ENCODE measurements at regions not wholly inside any gene's neighbourhood (a gene's known extent, or its start where the extent isn't known, plus 50 kb on each side); places are given as distances from the start of the nearest gene placed in this dataset.
A peak's percentile ranks its signal among the peaks of the same experiment; 100 is the strongest.

DNA sequence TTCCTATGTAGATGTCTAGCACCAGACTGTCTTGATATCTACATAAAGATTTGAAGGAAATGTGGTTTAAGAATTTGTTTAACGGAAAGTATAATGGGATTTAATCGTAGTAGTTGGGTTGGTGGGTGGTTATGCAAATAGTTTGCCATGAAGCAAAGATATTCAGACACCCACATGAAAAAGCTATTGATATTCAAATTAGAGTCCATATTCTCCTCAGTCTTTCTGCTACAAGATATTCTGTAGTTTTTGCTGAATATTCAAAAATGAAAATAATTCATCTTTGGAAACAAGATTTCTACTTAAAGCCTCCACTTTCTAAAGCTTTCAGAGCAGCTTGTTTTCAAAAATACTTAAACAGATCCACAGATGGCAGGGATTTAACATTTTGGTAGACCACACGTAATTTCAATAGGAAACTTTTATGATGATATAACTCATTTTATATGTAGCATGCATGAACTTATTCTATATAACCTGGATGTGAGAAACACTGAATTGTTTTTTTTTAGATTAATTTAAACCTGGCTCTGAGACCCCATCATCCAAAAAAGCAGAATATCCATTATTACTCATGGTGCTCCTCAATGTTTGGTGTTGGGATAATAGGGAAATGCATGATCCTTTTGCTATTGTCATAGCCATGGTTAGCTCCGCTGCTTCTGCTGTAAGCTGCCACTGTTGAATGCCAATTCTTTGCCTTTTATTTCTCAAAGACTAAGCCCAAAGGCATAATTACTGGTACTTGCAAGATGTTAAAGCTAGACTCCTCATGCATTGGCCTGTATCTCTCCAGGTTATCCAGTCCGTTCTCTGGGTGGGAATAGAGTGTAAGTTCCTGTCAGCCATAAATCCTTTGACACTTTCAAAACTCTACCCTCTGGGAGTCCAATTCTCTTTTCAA lies 98.0 kb downstream of the GMNC start:
- H3K27me3 ChIP-seq = no peaks in the 10 kb centered on the region
- H3K4me1 ChIP-seq (ENCODE audit: insufficient read depth) = no peaks in the 10 kb centered on the region
- H3K27ac ChIP-seq = no peak overlapping the region
- WGBS, 3 donors = 88 to 92% (median 89%) methylated on average over 5 of the region's 5 CpGs
- DNase-seq = no peak
- H3K36me3 ChIP-seq = no peaks in the 10 kb centered on the region
- H3K9me3 ChIP-seq = no peaks in the 10 kb centered on the region
- no peak overlapping the region for H3K4me3 ChIP-seq
- TF ChIP-seq CTCF (IDR thresholded peaks at IDR 0.05) = no peak
- TF ChIP-seq EP300 (IDR thresholded peaks at IDR 0.05) = no peak
- no peak for TF ChIP-seq POLR2A (IDR thresholded peaks at IDR 0.05)
- intact Hi-C loops (cut with DNase I) = no loop called here

DNA sequence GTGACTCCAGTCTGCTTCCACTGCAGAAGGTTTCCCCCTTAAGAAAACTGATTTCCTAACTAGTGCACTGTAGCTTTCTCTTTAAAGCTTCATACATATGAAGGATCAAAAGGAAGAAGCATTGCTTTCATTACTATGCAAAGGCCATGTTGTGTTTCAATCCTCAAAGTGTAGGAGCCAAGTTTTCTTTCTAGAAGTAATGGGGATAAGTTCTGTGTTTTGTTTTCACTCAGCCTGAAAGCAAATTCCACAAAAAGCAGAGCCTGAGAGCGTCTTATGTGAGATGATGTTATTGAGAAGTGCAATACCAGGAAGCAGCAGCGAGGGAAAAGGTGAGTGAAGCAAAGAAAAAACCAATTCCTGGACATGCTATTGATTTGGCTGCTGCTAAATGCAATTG lies 99.7 kb downstream of the GMNC start:
- DNase-seq = no peak
- Histone ChIP-seq H3K27ac (no peak overlapping the region), H3K4me1 (ENCODE audit: insufficient read depth) (no peaks in the 10 kb centered on the region), H3K4me3 (no peak overlapping the region), H3K36me3 (no peaks in the 10 kb centered on the region), H3K27me3 (no peaks in the 10 kb centered on the region), H3K9me3 (no peaks in the 10 kb centered on the region)
- no peak for TF ChIP-seq CTCF (IDR thresholded peaks at IDR 0.05)
- no peak for TF ChIP-seq EP300 (IDR thresholded peaks at IDR 0.05)
- no peak for TF ChIP-seq POLR2A (IDR thresholded peaks at IDR 0.05)
- WGBS, 3 donors = 34 to 64% (median 48%) methylated on average over 2 of the region's 2 CpGs
- intact Hi-C loops (cut with DNase I) = no loop called here

GRCh38 chr3:190747571-190747970 lies 114.9 kb downstream of the GMNC start:
- no peak for DNase-seq
- no peak overlapping the region for H3K4me3 ChIP-seq
- intact Hi-C loops (cut with DNase I) = no loop called here
- no peaks in the 10 kb centered on the region for H3K27me3 ChIP-seq
- WGBS, 3 donors = 24 to 40% (median 39%) methylated on average over 1 of the region's 1 CpG
- H3K36me3 ChIP-seq = no peaks in the 10 kb centered on the region
- no peaks in the 10 kb centered on the region for H3K9me3 ChIP-seq
- no peaks in the 10 kb centered on the region for H3K4me1 ChIP-seq (ENCODE audit: insufficient read depth)
- TF ChIP-seq POLR2A (IDR thresholded peaks at IDR 0.05) (no peak), EP300 (IDR thresholded peaks at IDR 0.05) (no peak), CTCF (IDR thresholded peaks at IDR 0.05) (no peak)
- H3K27ac ChIP-seq = no peak overlapping the region

- DNase-seq = no peak
- Histone ChIP-seq H3K27me3 (no peaks in the 10 kb centered on the region), H3K9me3 (no peaks in the 10 kb centered on the region), H3K27ac (peak overlapping the region in 1 of 2 donors; percentile 50), H3K4me3 (no peak overlapping the region), H3K4me1 (ENCODE audit: insufficient read depth) (no peaks in the 10 kb centered on the region), H3K36me3 (no peaks in the 10 kb centered on the region)
- TF ChIP-seq EP300 (IDR thresholded peaks at IDR 0.05) (no peak), CTCF (IDR thresholded peaks at IDR 0.05) (no peak), POLR2A (IDR thresholded peaks at IDR 0.05) (no peak)
- intact Hi-C loops (cut with DNase I) = no loop called here
- WGBS, 3 donors = 9 to 18% (median 15%) methylated on average over 2 of the region's 2 CpGs
Measured at GRCh38 chr3:190746986-190747385, 115.5 kb downstream of the GMNC start.

Measured in ovary (tissue), 7 donors.